GM19468 (cell line): ENCODE measurements at regions not wholly inside any gene's neighbourhood (a gene's known extent, or its start where the extent isn't known, plus 50 kb on each side); places are given as distances from the start of the nearest gene placed in this dataset.
"Not testable (repeated sequence)": the region's sequence is repeated elsewhere in the genome, so short reads cannot be mapped to it uniquely, and the experiment has no call there.

ENCODE experiments used
- ATAC-seq: cut with Tn5 transposase; IDR thresholded peaks from one replicate; pipeline ENCODE4 v1.9.1; 2021; ENCODE audit warnings: mild to moderate bottlenecking, moderate library complexity, moderate number of reproducible peaks; ENCODE audit not compliant: unreplicated experiment; ENCODE audit errors: extremely low read depth

DNA sequence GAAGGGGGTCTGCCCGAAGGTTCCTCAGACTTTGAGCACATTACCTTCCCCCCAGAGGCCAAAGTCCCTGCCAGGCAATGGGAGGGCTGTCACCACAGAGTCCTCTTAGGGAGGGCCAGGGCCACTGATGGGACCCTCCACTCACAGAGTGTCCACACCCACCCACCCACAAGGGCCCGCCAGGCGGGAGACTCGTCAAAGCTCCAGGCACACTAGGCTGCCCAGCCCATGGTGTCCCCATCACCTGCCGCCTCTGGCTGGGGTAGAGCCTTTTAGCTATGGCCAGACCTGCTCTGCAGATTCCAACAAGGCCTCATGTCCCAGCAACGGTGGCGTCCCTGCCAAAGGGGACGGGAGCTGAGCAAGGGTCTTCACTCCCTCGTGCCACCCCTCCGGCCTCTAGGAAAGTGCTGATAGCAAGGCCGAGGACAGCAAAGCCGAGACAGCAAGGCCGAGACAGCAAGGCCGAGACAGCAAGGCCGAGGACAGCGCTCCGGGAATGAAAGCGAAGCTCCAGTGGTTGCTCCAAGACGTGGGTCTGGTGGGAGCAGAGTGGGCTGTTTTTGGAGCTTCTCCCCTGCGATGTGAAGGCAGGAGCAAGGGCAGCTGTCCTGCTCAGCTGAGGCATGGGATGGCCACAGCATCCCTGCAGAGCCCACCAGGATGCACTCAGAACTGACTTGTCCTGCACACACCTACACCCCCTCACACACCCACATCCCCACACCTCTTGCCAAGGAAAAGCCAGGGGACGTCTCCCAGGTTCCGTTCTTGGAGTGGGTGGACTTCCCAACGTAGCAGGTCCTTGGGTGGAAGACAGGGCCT lies 123.4 kb downstream of the CRYAA start:
- no peak for ATAC-seq

DNA sequence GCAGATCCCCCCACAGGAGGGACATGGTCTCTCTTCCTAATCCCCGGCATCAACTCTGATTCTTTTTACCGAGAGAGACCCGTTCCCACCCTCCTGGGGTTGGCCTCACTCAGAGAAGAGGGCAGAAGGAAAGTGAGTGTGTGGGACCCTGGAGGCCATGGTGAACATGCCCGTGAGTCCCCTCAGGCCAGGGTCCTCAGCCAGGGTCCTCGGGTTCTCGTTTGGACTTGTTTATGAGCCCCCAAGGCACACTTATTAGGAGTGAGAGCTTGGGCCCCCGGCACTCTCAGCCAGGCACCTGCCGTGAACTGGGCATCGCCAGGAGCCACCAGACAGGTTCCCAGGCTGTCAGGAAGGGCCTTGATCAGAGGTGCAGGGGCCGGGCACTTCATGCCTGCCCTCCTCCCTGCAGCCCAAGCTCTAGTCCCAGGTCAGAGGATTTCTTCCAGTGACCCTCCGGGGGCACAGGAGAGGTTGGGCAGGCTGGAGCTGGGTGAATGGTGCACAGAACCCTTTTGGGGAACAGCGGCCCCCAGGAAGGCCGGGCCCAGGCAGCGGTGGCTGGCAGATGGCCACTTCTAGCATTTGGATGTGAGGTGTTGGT lies 122.6 kb downstream of the CRYAA start:
- ATAC-seq: no peak

- no peak for ATAC-seq
Measured at GRCh38 chr21:43290421-43291346, 121.9 kb downstream of the CRYAA start.

GRCh38 chr21:43289966-43290365 lies 121.2 kb downstream of the CRYAA start:
- no peak for ATAC-seq

- ATAC-seq: no peak
Measured at GRCh38 chr21:43289442-43289841, 120.6 kb downstream of the CRYAA start.

GRCh38 chr21:43287795-43288755 lies 119.3 kb downstream of the CRYAA start:
- ATAC-seq: no peak

DNA sequence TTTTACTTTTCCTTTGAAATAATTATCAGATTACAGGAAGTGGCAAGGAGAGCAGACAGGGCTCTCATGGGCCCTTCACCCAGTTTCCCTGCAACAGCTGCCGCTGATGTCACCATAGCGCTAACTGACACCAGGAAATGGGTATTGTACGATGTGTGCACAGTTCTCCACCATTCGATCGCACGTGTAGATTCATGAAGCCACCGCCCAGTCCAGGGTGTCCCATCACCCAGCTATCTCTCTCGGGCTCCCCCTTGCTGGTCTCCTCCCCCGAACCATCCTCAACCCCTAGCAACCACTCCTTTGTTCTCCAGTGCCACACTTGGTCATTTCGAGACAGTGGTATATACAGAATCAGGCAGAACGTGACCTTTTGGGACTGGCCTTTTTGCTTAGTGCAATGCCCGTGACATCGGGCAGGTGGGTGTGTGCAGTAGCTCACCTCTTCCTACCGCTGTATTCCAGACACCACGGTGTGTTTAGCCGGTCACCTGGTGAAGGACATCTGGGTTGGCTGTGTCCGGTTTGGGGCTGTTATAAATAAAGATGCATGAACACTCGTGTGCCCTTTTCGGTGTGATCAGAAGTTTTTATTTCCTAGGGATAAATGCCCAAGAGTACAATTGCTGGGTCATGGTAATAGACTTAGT lies 118.4 kb downstream of the CRYAA start:
- no peak for ATAC-seq

DNA sequence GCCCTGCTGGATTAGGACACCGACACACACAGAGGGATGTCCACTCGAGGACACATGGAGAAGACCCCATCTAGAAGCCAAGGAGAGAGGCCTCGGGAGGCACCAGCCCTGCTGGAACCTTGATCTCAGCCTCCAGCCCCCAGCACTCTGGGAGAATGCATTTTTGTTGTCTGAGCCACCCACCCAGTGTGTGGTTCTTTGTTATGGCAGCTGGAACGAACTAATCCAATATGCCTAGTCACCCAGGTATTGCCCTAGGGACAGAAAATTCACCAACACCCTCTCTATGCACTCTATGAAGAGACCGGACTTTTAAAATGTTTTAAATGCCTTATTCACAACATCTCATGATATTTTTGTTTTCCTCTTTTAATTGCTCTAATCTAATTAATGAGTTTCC lies 117.4 kb downstream of the CRYAA start:
- ATAC-seq: no peak

- no peak for ATAC-seq
Measured at GRCh38 chr21:43284700-43285099, 115.9 kb downstream of the CRYAA start.

GRCh38 chr21:43284238-43284637 lies 115.4 kb downstream of the CRYAA start:
- no peak for ATAC-seq

DNA sequence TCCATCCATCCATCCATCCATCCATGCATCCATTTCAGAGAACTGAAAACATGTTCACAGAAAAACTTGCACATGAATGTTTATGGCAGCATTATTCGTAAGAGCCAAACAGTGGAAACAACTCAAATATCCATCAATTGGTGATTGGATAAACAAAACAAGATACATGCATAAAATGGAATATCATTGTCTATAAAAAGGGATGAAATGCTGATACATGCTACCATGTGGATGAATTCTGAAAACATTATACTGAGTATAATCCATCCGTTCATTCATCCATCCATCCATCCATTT lies 115.1 kb downstream of the CRYAA start:
- not testable (repeated sequence) for ATAC-seq

DNA sequence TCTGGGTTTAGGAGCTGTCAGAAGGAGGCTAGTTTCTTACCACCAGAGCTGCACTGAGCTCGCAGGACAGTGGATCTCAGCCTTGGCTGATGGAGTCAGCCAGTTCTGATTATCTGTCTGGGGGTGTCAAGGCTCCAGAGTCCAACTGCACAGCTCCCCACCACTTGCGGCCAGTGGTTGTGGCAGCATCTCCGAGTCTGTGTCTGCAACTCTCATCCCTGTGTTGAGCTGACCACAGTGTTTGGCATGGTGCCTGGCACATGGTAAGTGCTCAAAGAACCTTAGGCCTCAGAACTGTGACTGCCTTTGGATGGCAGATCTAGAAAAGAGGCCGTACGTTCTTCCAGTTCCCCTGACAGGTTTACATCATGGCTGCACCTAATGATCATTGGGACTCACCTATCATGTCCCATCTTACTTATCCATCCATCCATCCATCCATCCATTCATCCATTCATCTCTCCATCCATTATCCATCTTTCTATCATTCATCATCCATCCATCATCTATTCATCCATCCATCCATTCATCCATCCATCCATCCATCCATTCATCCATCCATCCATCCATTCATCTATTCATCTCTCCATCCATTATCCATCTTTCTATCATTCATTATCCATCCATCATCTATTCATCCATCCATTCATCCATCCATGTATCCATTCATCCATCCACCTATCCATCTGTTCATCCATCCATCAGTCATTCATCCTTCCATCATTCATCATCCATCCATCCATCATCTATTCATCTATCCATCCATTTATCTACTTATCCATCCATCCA lies 114.5 kb downstream of the CRYAA start:
- ATAC-seq: no peak

DNA sequence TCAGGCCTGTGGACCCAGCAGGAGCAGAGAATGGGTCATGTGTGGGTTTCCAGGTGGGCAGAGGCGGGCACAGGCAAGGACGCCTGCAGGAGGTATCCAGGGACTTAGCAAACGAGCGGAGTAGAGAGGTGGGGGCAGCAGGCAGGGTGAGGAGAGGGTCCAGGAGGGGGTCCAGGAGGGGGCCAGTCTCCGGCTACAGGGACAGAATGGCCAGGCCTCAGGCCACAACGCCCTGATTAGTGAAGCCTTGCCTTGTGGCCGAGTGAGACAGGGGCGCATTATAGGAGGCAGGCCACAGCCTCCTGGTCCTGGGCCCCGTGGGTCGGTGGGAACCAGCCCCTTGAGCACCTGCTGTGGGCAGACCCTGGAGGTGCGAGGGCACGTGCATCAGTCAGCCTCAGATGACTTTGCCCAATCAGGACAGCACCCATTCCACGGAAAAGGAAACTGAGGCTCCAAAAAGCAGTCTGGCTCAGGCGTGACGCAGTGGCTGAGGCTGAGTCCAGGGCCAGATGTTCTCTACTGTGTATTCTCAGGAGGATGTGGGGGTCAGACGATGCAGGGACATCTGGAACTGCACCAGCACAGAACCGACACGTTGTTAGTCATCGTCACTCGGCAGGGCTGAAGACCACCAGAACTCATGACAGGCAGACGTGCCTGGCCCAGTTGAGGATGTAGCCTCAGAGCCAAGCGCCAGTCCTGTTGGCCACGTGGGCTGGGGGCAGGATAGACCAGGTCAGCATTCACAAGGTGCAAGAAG lies 113.7 kb downstream of the CRYAA start:
- no peak for ATAC-seq

DNA sequence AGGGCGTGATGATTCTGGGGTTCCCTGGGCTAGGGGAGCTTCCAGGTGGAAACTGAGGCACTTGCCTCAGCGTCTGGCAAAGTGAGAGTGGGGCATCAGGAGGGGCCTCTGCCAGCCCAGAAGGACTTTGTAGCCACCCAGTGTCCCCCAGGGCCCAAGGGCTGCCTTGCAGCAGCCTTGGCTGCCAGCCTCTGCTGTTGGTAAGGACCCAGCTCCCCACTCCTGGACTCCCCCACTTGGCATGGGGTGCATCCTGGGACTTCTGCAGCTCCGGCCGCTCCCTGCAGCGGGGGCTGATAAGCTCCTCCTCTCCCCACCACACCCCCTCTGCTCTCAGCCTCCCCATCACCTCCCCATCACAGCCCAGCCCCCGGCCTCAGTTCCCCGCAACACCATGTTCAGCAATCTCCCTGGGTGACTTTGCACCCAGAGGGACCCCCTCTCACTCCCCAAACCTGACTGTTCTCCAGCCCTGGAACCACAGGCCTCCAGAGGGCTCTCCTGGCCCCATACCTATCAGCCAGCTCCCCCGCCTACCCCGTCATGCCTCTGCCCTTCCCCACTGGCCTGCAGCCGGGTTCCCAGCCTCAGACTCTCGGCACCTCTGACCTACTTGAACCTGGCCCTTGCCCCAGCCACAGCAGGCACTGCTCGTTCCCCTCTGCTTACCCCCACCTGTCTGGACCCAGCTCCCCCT lies 113.0 kb downstream of the CRYAA start:
- no peak for ATAC-seq

DNA sequence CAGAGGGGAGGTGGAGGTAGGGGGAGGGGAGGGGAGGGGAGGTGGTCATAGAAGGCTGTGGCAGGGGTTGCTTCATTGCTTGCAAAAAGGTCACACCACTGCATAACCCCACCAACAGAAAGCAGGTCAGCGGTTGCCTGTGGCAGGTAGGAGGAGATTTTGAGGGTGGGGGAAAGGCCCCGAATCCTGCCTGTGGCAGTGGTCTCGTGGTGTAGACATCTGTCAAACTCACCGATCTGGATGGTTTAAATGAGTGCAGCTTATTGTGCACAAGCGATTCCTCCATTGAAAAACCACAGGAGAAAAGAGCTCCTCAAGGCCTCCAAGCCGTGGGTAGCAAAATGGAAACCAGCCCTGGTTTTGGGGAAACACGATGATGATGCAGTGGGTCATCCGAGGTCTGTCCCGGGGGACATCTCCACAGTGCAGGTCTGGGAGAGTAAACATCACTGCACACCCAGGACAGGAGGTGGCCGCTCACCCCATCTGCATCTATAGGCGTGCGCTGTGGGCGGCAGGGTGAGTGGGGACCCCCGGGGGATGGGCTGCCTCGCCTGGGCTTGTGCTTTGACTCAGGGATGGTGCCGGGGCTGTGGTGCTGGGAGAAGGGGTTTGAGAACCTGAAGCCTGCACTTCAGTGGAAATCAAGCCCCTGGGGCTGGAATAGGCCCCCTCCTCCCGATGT lies 112.3 kb downstream of the CRYAA start:
- no peak for ATAC-seq

GRCh38 chr21:43279578-43279894 lies 110.7 kb downstream of the CRYAA start:
- no peak for ATAC-seq
